Right forelimb (tissue), 1 donor: ENCODE measurements at regions not wholly inside any gene's neighbourhood (a gene's known extent, or its start where the extent isn't known, plus 50 kb on each side); places are given as distances from the start of the nearest gene placed in this dataset.
"Not testable (repeated sequence)": the region's sequence is repeated elsewhere in the genome, so short reads cannot be mapped to it uniquely, and the experiment has no call there.

Source experiments
- DNase-seq: peaks from one replicate; pipeline ENCODE4 v3.0.0-alpha.2; 2018

DNA sequence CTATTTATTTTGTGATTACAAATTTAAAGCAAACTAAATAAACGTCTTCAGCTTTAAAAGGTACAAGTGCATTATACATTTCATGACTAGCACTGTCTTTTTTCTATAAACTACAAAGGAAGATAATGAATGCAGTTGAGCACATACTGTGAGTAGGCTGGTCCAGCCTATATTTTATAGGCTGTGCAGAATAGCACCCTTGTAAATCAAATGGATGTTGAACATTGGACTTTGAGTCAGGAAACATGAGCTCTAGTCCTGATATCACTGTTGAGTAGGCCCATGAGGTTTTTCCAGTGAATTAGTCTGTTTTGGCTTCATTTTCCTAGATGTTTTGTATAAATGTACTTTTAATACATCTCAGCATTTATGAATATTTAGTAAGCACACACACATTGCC lies 447.3 kb upstream of the KCNMB2 start:
- no peak for DNase-seq

DNA sequence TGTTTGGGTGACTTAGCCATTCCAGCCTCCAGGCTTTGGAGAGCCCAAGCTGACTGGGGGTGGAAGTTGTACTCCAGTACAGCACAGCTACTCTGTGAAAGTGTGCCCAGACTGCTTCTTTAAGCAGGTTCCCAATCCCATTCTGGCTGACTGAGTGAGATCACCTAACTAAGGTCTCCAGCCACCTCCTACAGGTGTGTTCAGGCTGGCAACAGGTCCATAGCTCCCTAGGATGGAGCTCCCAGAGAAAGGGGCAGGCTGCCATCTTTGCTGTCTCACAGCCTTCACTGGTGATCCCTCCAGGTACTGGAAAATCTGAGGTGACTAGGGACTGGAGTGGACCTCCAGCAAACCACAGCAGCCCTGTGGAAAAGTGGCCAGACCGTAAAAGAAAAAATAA lies 445.3 kb upstream of the KCNMB2 start:
- no peak for DNase-seq

DNA sequence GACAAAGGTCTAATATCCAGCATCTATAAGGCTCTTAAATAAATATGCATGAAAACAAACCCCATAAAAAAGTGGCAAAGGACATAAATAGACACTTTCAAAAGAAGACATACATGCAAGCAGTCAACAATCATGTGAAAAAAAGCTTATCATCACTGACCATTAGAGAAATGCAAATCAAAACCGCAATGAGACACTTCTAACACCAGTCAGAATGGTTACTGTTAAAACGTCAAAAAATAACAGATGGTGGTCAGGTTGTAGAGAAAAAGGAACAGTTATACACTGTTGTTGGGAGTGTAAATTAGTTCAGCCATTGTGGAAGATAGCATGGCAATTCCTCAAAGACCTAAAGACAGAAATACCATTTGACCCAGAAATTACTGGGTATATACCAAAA lies 440.7 kb upstream of the KCNMB2 start:
- DNase-seq = no peak

DNA sequence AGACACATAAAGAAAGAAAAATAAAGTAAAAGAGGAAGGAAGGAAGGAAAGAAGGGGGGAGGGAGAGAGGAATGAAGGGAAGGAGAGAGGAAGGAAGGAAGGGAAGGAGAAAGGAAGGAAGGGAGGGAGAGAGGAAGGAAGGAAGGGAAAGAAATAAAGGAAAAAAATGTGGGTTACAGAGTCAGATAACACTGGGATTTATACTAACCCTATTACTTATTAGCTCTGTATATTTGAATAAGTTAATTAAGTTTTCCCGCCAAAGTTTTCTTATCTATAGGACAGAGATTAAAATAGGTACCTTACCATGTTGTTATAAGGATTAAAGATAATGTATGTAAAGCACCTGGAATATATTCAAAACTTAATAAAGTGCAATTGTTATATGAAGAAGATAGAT lies 439.3 kb upstream of the KCNMB2 start:
- DNase-seq = no peak

DNA sequence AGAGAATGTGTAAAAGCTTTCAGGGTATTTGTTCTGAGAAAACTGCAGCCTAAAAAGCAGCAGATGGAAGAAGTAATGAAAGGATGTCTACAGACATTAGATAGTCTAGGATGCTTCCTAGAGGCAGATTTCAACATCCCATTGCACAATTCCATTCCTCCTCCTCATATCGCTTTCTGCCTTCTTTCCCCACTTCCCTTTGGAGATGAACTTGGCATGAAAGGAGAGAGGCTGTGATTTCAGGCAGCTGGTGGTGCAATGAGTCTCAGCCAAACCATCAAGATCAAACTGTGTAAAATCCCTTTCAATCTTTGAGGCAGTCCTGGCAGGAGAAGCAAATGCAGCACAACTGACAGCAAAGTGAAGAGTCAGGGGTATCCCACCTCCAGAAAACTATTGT lies 438.7 kb upstream of the KCNMB2 start:
- no peak for DNase-seq

DNA sequence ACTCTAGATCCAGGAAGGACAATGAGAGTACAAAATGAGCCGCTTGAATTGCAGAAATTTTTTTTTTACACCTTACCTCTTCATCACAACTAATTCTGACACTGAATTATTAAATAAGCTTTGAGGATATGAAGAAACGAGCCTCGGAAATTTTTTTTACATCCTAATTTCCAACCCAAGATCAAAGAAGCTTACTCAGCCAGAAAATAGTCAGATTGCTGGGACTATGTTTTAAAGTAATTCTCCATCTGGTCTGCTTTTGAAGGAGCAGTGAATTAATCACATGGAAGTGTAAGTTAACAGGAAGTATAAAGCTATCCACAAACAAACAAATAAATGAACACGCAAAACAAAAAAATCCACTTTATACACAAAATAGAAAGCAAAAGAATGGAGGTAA lies 437.0 kb upstream of the KCNMB2 start:
- DNase-seq = no peak

DNA sequence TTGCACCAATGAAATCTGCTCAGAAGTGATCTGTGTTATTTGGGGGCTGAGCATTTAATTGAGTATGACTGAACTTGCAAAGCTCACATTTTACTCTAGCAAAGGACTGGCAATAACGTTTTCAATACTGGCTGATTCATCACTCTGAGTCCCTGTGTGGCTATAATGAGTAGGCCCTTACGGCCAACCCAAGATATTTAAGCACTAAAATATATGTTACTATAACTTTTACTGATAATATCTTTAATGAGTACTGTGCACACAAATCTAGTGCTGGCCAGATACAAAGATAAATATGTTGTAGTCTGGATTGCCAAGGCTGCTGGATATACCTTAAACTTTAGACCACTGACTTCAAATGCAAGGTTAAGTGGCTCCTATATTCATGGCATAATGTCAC lies 436.4 kb upstream of the KCNMB2 start:
- no peak for DNase-seq

DNA sequence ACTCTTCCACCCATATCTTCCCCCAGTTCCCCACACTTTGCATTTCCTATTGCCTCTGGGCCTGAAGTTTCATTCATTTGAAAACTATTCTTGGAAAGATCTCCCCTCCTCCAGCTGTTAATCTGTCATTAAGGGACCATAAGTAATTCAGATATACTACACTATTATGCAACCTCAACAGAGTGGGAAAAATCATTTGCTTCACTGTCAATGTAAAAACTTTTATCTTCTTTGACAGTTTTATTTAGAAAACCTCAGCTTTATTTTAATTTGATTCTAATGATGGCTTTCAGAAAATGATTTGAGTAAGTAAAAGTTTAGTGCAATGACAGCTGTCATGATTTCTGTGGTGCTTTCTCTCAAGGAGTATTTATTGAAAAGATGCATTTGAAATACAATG lies 435.3 kb upstream of the KCNMB2 start:
- DNase-seq = no peak

DNA sequence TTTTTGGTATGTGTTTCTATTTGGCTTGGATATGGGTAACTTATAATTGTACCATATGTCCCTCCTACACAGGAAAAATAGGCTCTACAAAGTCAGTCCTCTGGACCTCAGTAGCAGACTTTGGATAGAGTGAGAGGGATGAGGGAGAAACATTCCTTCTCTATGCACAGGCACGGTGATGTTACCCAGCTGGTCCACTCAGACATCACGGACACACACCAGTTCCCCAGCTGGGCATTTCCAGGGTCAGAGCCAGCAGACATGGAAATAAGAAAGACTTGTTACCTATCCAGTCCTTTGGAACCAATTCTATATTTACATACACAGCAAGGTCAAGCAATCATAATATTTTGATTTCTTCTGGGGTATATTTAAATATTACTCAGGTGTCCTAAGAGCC lies 433.1 kb upstream of the KCNMB2 start:
- no peak for DNase-seq

DNA sequence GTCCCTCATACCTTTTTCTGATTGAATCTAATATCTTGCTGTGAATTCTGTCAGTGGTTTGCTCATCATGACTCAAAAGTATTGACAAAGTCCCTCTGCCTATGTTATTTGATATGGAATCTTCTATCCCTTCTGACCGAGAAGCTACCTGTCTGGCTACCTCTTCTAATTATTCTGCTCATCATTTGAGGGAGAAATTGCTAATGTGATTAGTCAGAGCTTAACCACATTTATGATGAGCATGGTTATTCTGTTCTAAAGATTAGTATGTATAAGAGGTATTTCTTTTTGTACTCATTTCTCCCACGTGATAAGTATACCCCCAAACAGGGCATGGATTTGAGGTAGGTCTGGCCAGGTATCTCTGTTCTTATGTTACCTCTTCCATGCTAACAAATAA lies 428.4 kb upstream of the KCNMB2 start:
- no peak for DNase-seq

DNA sequence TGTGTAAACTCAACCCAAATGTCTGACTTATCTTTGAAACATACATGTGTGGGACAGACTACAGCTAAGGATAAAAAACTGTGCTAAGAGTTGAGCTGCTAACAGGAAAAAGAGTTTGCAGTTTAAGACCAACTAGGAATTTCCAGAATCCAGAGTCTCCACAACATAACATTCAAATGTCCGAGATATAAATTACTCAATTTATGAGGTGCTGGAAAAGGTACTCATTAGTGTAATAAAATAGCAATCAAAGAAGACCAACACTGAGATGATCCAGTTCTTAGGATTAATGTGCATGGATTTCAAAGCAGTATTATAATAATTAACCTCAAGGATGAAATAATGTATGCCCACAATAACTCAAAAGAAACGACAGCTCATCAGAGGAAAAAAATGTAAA lies 426.5 kb upstream of the KCNMB2 start:
- no peak for DNase-seq

DNA sequence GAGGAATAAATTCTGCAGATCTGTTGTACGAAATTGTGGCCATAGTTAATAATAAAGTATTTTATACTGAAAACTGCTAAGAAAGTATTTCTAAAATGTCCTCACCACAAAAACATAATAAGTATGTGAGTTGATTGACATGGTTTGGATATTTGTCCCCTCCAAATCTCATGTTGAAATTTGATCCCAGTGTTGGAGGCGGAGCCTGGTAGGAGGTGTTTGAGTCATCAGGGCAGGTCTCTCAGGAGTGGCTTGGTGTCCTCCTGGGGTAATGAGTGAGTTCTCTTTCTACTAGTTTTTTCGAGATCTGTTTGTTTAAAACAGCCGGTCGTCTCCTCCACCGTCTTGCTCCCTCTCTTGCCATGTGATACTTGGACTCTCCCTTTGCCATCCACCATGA lies 424.1 kb upstream of the KCNMB2 start:
- DNase-seq = no peak

DNA sequence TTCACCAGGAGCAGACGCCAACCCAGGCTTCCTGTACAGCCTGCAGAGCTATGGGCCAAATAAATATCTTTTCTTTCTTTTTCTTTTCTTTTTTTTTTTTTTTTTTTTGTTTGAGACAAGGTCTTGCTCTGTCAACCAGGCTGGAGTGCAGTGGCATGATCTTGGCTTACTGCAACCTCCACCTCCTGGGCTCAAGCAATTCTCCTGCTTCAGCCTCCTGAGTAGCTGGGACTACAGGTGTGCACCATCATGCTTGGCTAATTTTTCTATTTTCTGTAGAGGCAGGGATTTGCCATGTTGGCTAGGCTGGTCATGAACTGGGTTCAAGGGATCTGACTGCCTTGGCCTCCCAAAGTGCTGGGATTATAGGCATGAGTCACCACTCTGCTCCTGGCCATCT lies 423.7 kb upstream of the KCNMB2 start:
- DNase-seq = not testable (repeated sequence)

DNA sequence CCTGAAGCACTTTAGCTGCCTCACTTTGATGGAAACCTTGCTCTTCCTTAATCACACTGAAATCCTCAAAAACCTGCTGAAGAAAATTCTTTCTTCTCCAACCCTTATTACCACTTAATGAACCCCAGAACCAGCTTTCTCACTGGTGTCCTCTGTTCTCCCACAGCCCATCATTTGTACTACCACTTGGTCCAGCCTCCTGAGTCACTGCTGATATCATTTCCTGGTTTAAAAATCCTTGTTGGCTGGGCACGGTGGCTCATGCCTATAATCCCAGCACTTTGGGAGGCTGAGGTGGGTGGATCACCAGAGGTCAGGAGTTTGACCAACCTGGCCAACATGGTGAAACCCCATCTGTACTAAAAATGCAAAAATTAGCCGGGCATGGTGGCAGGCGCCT lies 418.6 kb upstream of the KCNMB2 start:
- DNase-seq = no peak

DNA sequence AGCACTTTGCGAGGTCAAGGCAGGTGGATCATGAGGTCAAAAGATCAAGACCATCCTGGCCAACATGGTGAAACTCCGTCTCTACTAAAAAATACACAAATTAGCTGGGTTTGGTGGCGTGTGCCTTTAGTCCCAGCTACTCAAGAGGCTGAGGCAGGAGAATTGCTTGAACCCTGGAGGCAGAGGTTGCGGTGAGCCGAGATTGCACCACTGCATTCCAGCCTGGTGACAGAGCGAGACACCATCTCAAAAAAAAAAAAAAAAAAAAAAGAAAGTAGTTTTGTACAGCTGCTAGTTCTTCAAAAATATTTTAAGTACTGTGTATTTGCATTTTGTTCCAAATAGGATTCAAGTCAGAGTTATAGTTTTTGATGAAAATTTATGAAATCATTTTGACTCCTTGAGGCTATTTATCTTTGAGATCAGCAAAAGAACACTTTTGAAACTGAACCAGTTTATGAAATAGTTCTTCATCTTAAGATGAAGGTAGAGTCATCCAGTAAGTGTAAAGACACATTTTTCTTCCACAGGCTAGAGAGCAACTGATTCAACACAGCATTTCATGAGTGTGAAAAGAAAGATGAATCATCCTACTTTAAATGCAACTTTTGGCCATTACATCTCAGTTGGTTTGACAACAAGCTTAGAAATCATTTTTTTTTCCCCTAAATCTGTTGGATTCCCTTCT lies 416.5 kb upstream of the KCNMB2 start:
- DNase-seq = not testable (repeated sequence)

DNA sequence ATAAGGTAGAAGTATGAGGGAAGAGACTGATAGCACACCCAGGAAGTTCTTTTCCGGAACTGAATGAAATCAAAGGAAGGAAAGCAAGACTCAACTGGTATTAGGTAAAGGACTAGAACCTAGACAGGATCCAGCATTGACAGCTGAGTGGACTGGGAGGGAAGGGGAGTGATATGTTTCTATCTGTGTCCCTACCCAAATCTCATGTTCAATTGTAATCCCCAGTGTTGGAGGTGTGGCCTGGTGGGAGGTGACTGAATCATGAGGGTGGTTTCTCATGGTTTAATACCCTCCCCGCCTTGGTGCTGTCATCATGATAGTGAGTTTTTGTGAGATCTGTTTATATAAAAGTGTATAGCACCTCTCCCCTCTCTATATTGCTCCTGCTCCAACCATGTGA lies 415.9 kb upstream of the KCNMB2 start:
- no peak for DNase-seq

DNA sequence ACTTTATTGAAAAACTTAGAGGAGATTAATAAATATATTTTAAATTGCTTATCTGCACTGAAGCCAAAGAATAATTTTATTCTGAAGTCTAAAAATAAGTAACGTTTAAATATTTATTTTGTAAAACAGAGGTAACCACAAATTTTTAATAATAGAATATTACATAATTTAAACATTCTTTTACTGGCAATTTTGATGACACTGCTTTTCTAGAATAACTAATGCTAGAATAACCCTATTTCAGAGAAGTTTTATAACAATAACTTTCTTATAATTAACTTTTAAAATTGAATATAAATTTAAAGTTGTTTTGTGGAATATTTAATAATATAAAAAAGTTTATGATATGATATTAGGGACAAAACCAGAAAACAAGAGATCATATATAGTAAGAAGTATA lies 409.6 kb upstream of the KCNMB2 start:
- DNase-seq = no peak

DNA sequence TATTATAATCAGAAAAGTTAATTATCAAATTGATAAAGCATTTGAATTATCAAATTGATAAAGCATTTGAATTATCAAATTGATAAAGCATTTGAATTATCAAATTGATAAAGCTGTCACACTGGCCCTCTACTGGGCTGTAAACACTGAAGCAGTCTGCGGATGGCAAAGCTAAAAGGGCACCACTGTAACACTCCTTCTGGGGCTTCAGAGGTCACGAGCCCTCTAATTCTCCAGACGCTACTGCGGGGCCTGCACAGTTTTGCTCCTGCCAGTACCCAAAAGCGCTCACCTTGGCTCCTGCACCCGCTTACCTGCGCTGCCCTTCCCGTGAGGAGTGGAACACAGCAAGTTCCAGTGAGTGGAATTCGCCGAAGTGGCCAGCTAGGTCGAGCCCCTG lies 409.0 kb upstream of the KCNMB2 start:
- no peak for DNase-seq

DNA sequence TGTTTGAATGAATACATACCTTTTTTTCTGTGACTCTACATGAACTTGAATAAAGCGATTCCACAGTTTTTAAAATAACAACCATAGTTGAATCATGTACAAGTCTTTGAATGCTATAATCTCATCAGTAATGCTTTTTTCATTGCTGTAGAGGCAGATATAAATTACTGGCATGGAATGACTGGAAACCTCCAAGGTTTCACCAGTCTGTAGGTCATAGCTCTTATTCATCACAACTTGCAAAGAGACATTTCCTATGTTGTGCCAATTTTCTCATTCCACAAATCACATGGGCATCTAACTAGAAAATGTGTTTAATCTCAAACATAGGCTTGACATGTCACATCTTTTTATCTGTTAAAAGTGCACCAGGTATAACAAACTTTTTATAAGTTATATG lies 407.1 kb upstream of the KCNMB2 start:
- no peak for DNase-seq

DNA sequence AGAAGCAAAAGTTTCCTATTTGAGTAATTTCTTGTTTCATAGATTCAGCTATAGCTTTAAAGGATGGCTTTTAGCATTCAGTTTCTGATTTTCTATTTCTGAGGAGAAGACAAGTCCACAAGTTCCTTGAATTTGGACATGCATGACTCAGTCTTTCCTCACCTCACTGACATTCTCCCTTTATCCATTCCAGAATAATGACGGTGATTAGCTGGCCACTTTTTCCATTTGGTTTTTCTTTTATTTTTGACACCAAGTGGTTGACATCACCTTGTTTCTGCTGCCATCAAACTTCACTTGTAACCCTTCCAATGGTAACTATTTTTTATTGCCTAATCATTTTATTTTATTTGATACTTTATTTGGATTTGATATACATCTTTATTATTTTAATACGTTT lies 404.4 kb upstream of the KCNMB2 start:
- no peak for DNase-seq

DNA sequence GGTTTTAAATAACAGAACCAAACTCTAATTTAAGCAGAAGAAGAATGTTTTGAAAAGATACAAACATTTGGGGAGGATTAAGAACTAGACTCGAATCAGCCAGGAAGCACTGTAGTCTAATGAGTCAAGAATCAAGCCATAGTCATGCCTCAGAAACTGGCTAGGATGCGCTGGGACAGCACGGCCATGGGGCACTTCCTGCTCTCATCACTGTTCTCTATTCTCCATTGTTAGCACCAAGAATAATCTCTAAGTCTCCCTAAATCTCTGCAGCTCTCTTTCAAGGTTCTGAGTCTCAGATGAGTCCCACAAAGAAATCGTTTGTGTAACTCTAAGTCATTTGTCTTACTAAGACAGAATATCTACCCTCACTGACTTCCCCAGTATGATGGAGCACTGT lies 399.0 kb upstream of the KCNMB2 start:
- DNase-seq = no peak

DNA sequence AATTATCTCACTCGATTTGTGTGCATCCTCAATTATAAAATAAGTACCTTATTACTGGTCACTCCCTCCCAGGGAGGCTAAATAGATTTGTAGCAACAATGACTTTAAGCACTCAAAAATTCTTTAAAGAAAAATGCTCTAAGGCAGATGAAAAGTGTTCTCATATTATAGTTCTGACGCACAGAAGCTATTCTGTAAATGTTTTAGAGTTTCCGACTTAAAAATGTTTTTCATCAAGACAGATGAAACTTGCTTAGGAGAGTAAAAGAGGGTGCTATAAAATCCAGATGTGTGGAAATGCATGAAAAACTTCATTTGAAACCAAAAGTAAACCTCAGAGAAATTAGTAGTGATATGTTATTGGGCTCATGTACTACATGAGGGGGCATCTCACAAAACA lies 398.4 kb upstream of the KCNMB2 start:
- no peak for DNase-seq

DNA sequence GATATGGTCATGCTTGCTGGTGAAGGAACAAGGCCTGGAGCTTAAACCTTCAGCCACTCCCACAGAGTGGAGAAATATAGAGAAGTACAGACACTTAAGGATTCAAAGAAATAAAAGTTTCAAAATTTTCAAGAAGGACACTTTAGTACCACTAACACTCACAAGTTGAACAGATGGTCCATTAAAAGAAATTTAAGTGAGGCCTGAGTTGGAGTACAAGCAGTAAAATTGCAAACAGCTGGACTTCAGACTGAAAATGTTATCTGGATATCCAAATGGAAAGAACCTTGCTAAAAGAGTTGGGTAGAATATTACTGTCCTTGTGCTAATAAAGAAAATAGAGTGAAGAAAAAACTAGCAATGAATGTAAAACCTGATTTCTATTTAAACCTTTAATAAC lies 397.1 kb upstream of the KCNMB2 start:
- DNase-seq = no peak

DNA sequence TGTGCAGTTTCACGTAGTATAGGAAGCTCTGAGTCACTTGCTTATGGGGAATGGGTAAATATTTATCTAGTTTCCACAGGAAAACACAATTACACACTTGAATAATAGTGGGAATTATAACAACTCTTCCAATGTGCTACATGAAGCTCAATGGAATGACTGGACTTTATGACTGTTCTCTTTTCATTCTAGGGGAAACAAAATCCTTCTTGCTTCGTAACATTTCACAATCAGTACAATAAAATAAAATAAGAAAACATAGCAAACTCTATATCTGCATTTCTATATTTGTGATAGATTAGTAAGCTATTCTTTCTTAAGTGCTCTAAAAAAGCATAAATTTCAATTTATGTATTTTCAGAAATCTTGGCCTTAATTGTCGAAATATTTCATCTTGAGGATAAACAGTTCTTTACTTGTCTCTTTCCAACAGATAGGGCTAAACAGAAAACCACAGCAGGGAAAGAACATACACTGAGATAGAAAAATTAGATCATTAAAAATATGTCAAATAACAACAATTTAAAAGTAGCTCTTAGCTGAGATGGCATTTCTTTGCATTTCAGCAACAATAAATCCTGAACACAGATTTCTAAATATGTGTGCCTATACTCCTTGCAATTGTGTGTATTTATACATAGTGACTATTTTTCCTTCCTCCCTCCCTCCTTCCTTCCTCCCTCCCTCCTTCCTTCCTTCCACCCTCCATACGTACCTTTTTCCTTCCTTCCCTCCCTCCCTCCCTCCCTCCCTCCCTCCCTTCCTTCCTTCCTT lies 395.5 kb upstream of the KCNMB2 start:
- DNase-seq = no peak

DNA sequence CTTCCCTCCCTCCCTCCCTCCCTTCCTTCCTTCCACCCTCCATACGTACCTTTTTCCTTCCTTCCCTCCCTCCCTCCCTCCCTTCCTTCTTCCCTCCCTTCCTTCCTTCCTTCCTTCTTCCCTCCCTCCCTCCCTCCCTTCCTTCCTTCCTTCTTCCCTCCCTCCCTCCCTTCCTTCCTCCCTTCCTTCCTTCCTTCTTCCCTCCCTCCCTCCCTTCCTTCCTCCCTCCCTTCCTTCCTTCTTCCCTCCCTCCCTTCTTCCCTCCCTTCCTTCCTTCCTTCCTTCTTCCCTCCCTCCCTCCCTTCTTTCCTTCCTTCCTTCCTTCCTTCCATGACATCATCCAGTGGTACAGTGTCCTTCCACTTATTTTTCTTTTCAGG lies 394.9 kb upstream of the KCNMB2 start:
- DNase-seq = not testable (repeated sequence)
